Activated CD8-positive, alpha-beta memory T cell treated with anti-CD3 and anti-CD28 coated beads for 24 hours (primary cell): ENCODE measurements at regions not wholly inside any gene's neighbourhood (a gene's known extent, or its start where the extent isn't known, plus 50 kb on each side); places are given as distances from the start of the nearest gene placed in this dataset.
"Not testable (repeated sequence)": the region's sequence is repeated elsewhere in the genome, so short reads cannot be mapped to it uniquely, and the experiment has no call there.

Source experiments
- DNase-seq: peaks from one replicate; pipeline ENCODE4 v3.0.0-alpha.2; 2020

- DNase-seq, result no peak
Observed at GRCh38 chr2:219844401-219845091, 217.1 kb downstream of the SLC4A3 start.

DNA sequence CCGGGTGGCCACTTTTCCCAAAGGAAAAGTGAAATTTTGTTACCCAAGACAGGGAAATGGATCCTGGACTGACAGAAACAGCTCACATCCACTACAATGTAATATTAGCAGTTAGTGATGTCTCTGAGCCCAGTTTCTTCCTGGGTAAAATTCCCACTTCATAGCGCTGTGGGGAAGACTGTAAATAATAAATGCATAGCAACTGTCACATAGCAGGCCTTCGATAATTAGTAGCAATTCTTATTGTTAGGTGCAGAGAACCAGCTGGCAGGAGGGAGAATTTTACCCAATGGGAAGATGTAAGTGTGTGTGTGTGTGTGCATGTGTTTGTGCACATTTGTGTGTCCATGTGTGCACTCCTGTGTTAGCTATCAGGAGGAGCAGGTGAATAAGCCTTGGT, 221.5 kb downstream of the SLC4A3 start:
- DNase-seq, result no peak

- DNase-seq, result no peak
Observed at GRCh38 chr2:219851169-219851568, 223.7 kb downstream of the SLC4A3 start.

- no peak for DNase-seq
Observed at GRCh38 chr2:219851801-219852481, 224.5 kb downstream of the SLC4A3 start.

GRCh38 chr2:219852626-219853025, 225.2 kb downstream of the SLC4A3 start:
- DNase-seq, result no peak

GRCh38 chr2:219856602-219857001, 229.2 kb downstream of the SLC4A3 start:
- DNase-seq, result no peak

DNA sequence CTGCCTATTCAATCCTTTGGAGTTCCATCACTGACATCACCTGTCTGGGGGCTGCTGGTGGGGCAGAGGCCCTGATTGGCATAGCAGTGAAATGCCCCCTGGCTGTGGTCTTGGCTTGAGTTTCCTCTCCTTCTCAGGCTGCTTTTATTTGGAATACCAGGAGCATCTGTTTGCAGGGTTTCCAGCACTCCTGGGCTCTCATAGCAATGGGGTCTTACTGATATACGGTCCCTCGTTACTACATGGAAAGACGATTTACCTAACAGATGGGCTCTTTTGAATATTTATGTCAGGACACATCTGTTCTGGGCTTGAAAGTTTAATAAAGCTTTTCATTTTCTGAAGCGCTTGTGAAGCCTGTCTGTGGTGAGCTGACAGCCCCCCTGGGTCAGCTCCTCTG, 230.3 kb downstream of the SLC4A3 start:
- no peak for DNase-seq

DNA sequence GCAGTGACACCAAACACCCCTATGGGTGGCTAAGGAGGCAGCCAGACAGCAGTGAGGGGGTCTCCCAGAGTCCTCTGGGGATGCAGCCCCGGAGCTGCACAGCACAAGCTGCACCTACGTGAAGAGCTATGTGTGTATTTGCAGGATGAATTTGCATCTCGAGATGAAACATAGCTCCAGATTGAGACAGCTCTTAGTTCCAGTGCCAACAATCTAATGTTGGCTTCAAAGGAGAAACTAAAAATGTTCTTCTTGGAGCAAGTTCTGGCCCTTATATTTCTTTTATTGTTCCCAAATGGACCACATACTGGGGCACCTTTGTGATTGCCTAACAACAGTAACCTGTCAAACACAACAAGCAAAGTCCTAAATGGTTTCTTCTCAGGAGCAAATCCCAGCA, 233.9 kb downstream of the SLC4A3 start:
- DNase-seq, result no peak

- no peak for DNase-seq
Observed at GRCh38 chr2:219864154-219864553, 236.7 kb downstream of the SLC4A3 start.

DNA sequence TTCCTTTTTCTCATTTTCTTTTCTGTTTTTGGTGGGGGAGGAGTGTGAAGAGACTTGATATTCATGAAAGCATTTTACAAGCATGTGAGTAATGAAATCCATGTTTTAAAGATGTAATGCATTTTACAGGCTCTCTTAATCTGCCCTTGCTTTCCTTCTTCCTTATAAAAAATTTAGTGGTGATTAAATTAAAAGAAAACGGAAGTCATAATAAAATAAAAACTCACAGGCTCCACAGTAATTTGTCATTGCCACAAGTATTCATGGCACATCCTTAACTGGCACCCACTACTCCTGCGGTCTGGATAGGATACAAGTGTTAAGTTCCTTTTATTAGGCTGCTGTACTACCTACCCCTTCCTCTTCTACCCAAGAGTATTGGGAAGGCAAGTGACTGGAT, 241.2 kb downstream of the SLC4A3 start:
- no peak for DNase-seq

DNA sequence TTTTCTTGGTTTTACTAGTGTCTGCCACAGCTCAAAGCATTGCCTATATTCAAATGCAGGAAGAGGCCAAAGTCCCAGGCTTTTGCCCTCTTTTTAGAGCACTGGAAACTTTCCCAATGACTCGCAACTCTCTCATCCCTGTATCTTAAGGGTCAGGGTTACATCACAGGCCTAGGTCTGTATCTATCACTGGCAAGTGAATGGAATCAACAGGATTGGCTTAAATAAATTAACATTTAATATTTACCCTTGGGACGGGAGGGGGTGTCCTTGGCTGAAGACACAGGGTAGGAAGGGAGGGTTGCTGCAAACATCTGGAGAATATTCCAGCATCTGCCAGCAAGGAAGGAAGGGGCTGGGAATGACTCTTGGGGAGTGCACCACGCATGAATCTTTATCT, 242.6 kb downstream of the SLC4A3 start:
- no peak for DNase-seq

DNA sequence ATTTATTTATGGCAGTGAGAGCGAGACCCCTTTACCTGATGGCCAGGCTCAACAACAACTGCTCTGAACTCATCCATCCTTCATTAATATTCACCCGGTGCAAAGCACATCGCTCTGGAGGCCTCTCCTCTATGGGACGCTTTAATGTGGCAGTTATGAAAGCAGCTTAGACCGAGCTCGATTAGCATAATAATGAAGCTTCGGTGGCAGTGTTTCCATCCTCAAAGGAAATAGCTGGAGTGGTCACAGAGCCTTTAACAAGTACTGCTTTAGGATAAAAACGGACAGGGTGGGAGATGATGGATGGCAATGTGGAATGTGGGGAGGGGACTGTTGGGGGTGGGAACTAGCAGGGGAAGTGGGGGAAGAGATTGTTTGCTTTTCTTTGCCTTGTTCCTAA, 243.9 kb downstream of the SLC4A3 start:
- no peak for DNase-seq

DNA sequence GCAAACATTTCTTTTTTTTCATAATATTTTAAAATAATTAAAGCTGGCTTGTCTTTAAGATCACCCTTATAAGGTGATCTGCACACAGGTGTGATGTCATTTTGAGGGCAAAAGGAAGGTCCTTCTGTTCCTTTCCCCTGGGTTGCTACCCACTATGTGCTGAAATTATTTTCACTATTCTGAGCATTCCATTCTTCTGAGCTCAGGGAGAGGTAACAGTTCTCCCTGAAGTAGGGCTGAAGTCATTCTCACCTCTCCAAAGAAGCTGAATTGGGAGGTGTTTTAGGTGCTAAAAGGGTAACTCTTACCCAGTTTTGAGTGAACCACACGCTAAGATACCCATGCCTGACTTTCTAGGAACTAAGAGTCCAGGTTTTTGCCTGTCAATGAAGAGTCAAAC, 247.6 kb downstream of the SLC4A3 start:
- no peak for DNase-seq

- DNase-seq, result not testable (repeated sequence)
Observed at GRCh38 chr2:219875986-219876385, 248.6 kb downstream of the SLC4A3 start.

GRCh38 chr2:219876931-219877330, 249.5 kb downstream of the SLC4A3 start:
- DNase-seq, result no peak

- DNase-seq, result no peak
Observed at GRCh38 chr2:219877728-219878127, 250.3 kb downstream of the SLC4A3 start.

GRCh38 chr2:219878516-219878915, 251.1 kb downstream of the SLC4A3 start:
- DNase-seq, result no peak

- DNase-seq, result no peak
Observed at GRCh38 chr2:219881851-219882250, 254.4 kb downstream of the SLC4A3 start.

GRCh38 chr2:219886615-219887014, 259.2 kb downstream of the SLC4A3 start:
- no peak for DNase-seq

DNA sequence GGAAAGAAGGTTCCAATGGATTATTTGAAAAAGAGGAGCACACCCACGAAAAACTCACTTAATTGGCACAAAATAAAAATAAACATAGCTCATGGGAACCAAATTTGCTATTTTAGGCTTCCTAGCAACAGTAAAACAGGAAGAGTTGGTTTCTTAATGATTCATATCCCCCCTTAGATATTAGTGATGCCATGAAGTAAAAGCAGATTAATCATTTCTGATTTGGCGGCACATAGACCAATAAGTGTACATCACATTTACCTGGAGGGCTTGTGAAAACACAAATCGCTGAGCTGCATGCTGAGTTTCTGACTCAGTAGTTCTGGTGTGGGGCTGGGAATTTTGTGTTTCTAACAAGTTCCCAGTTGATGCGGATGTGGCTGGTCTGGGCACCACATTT, 260.4 kb downstream of the SLC4A3 start:
- DNase-seq, result no peak

- DNase-seq, result no peak
Observed at GRCh38 chr2:219893541-219893940, 266.1 kb downstream of the SLC4A3 start.

- DNase-seq, result no peak
Observed at GRCh38 chr2:219897456-219897855, 270.0 kb downstream of the SLC4A3 start.

- no peak for DNase-seq
Observed at GRCh38 chr2:219901155-219901554, 273.7 kb downstream of the SLC4A3 start.

- DNase-seq, result no peak
Observed at GRCh38 chr2:219902891-219903552, 275.6 kb downstream of the SLC4A3 start.
